ENCODE measurements at regions not wholly inside any gene's neighbourhood (a gene's known extent, or its start where the extent isn't known, plus 50 kb on each side); places are given as distances from the start of the nearest gene placed in this dataset.

DNA sequence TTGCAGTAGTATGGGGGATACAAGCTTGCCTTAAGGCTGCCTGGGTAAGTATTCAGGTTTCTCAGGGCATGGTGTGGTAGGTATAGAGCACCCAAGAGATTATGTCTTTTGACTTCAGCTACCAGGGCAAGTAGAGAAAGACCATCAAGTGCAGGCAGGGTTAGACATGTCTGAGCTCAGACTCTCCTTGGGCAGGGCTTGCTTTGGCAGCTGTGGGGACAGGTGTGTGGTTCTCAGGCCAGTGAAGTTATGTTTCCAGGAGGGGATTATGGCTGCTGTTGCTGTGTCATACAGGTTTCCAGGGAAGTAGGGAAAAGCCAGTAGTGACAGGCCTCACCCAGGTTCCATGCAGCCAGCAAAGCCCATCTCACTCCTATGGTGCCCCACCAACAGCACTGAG is 1040.4 kb downstream of the FLRT2 start:
- FAIRE-seq, result no peak

- FAIRE-seq, result no peak
Observed at GRCh38 chr14:86543521-86543920, 1013.6 kb downstream of the FLRT2 start.

GRCh38 chr14:86541972-86542371 is 1012.0 kb downstream of the FLRT2 start:
- FAIRE-seq, result no peak

DNA sequence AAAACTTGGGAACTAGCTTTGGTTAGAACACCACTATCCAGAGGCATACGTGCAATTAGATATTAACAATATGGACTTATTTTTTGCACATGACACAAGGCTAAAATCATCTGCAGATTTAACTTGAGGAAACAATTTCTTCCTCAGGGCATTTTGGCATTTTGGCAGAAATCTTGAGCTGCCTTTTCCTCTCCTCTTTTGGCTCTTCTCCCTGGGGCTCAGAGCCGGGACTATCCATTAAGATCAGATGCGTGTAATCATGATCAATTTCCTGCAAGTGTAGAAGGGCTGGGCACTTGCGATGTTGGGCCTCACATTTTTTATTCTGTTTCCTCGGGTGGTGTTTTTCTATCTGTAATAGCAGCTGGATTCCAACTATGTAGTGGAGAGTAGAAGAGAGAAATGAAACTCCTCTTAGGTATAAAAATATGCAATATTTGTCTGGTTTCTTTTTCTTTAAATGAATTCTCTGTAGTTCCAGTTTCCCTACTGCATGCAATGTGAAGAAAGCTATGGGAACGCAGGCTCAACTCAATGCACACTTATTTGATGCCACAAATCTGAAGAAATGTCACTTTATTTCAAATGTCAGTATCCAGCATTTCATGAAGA is 1010.8 kb downstream of the FLRT2 start:
- no peak for FAIRE-seq

GRCh38 chr14:86539361-86540070 is 1009.6 kb downstream of the FLRT2 start:
- FAIRE-seq, result no peak

GRCh38 chr14:86533834-86534233 is 1003.9 kb downstream of the FLRT2 start:
- no peak for FAIRE-seq

DNA sequence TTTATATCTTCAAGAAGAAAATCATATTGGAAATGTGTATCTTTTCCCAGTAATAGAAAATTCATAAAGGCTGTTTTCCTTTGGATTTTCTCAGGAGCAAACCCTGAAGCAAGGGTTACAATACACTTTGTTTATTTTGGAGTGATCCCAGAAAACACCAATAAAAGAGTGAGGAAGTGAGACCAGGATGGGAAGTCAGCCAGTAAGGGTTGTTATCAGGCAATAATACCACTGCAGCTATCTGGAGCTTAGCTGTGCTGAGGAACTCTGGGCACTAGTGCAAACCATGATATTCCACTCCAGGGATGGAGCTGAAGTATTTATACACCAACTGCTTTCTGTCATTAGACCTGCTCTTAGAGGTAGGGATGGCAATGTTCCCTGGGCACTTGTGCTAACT is 1002.3 kb downstream of the FLRT2 start:
- no peak for FAIRE-seq

DNA sequence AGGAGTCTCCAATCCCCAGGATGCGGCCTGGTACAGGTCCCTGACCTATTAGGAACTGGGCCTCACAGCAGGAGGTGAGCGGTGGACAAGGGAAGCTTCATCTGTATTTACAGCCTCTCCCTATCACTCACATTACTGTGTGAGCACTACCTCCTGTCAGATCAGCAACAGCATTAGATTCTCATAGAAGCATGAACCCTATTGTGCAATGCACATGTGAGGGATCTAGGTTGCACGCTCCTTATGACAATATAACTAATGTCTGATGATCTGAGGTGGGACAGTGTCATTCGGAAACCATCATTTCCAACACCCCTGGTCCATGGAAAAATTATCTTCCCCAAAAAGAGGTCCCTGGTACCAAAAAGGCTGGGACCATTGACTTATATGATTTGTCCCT is 1000.5 kb downstream of the FLRT2 start:
- no peak for FAIRE-seq

DNA sequence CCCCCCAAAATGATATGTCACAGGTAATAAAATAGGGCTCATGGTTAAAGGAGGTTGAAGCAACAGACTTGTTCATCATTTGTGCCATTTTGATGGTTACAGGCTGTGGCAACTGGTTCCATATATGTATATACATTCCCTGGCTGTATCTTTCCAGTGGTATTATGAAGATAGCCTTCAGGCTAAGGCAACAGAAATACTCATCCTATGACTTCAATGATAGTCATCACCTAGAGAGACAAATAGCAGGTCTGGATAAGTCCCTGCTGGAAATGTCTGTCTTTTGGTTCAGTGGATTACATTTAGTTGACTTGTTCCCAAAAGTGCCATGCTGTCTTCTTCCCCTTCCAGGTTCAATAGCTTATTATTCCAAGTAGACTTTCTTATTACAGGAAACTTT is 997.4 kb downstream of the FLRT2 start:
- no peak for FAIRE-seq

- FAIRE-seq, result no peak
Observed at GRCh38 chr14:86525673-86526072, 995.7 kb downstream of the FLRT2 start.

GRCh38 chr14:86521843-86522242 is 991.9 kb downstream of the FLRT2 start:
- no peak for FAIRE-seq

- no peak for FAIRE-seq
Observed at GRCh38 chr14:86521031-86521730, 991.2 kb downstream of the FLRT2 start.

DNA sequence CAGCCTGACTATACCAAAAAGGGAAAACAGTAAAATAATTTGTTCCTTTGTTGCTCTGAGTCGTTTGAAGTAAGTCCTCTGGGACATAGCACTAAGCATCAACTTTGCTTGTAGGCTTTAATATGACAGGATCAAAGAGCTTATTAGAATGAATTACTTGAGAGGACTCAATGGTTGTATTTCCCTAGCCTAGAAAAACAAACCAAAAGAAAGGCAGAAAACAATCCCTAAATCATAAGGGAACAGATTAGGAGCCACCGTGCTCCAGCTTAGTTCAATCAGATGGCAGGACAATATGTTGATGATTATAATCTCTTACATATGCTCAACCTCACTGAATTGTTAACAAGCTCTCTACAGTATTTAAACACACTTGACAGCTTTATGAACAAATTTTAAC is 988.4 kb downstream of the FLRT2 start:
- no peak for FAIRE-seq

- FAIRE-seq, result no peak
Observed at GRCh38 chr14:86515195-86515594, 985.3 kb downstream of the FLRT2 start.

- no peak for FAIRE-seq
Observed at GRCh38 chr14:86513564-86513963, 983.6 kb downstream of the FLRT2 start.

GRCh38 chr14:86513056-86513455 is 983.1 kb downstream of the FLRT2 start:
- FAIRE-seq, result no peak

- no peak for FAIRE-seq
Observed at GRCh38 chr14:86510491-86510890, 980.5 kb downstream of the FLRT2 start.

GRCh38 chr14:86505808-86506207 is 975.9 kb downstream of the FLRT2 start:
- no peak for FAIRE-seq

DNA sequence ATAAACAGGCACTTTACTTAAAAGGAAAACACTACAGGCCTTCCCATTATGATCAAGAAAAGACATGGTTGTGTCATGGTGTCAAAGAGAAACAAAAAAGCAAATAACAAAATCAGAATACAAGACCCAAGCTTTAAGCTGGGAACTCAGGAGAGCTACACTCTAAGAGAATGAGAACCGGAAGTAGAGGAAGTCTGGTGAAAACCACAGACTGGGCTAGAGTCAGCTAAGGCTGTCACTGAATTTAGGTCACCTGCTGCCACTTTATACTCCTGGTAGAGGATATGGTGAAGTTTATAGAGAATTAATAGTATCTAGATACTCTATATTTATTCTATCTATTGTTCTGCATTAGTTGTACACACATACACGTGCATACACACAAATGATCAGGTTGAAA is 971.7 kb downstream of the FLRT2 start:
- FAIRE-seq, result no peak

GRCh38 chr14:86491743-86492142 is 961.8 kb downstream of the FLRT2 start:
- no peak for FAIRE-seq

DNA sequence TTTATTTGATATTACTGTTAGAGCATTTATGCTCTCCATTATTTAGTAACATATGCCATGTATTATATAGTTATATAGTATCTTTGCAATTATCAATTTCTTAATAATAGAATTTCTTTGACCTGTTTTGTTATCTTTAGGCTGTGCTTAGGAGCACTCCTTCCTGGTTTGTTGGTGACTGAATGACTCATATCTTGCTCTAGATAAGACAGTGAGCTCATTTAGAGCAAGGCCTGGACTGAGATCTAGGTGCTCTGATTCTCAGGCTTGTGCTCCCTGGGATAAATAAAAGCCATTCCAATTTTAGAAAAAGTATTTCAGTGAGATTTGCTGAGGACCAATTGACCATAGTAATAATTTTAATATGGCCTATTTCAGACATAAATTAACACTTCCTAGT is 951.2 kb downstream of the FLRT2 start:
- no peak for FAIRE-seq

GRCh38 chr14:86464341-86464740 is 934.4 kb downstream of the FLRT2 start:
- no peak for FAIRE-seq

GRCh38 chr14:86462193-86462753 is 932.3 kb downstream of the FLRT2 start:
- no peak for FAIRE-seq
